ENCODE measurements at regions not wholly inside any gene's neighbourhood (a gene's known extent, or its start where the extent isn't known, plus 50 kb on each side); places are given as distances from the start of the nearest gene placed in this dataset.

DNA sequence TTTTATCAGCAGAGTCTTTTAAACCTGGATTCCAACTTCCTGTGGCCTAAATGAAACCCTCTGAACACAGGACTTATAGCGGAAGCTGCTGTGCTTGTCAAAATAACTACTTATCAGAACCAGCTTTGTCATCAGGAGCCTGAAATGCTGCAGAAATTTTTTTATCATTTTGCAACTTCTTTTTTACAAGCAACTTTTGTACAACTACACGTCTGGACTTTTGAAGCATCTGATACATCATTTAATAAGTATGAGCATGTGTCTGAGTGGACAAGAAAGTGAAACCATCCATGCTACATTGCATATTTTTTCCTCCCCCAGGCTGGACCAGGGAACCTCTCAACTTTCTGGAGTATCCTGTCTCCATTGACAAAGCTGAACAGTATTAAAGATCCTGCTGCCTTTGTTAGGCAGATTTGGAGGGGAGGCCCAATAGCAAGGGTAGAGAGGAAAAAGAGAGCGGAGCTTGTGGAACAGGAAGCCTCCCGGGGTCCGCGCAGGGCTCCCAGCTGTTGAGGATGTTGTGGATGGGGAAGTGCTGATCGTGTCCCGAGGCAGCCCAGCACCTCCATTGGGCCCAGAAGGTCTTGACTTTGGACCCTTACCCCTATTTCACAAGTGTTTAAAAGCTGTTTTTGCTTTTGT lies 196.6 kb downstream of the MSX2 start:
- TF ChIP-seq, protein P1, sequence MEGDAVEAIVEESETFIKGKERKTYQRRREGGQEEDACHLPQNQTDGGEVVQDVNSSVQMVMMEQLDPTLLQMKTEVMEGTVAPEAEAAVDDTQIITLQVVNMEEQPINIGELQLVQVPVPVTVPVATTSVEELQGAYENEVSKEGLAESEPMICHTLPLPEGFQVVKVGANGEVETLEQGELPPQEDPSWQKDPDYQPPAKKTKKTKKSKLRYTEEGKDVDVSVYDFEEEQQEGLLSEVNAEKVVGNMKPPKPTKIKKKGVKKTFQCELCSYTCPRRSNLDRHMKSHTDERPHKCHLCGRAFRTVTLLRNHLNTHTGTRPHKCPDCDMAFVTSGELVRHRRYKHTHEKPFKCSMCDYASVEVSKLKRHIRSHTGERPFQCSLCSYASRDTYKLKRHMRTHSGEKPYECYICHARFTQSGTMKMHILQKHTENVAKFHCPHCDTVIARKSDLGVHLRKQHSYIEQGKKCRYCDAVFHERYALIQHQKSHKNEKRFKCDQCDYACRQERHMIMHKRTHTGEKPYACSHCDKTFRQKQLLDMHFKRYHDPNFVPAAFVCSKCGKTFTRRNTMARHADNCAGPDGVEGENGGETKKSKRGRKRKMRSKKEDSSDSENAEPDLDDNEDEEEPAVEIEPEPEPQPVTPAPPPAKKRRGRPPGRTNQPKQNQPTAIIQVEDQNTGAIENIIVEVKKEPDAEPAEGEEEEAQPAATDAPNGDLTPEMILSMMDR (IDR thresholded peaks at IDR 0.05): no peak
- TF ChIP-seq EP300 (IDR thresholded peaks at IDR 0.05; ENCODE audit: borderline replicate concordance in 1 of 2, low read depth in 1 of 2, low read length in 1 of 2) (no peak), SMC3 (IDR thresholded peaks at IDR 0.05; ENCODE audit: low read depth, low read length) (no peak), POLR2AphosphoS5 (IDR thresholded peaks at IDR 0.05; ENCODE audit: low read depth, low read length) (no peak), SIN3A (IDR thresholded peaks at IDR 0.05; ENCODE audit: borderline replicate concordance, low read depth, low read length) (no peak), ELF1 (IDR thresholded peaks at IDR 0.05) (no peak), RAD21 (IDR thresholded peaks at IDR 0.05; ENCODE audit: low read length) (no peak), NRF1 (IDR thresholded peaks at IDR 0.05; ENCODE audit: low read depth, low read length) (no peak), TAF1 (IDR thresholded peaks at IDR 0.05; ENCODE audit: borderline replicate concordance, low read depth, low read length) (no peak), FOXM1 (IDR thresholded peaks at IDR 0.05; ENCODE audit: low read depth) (no peak), RFX5 (IDR thresholded peaks at IDR 0.05; ENCODE audit: low read length) (no peak), NFIC (IDR thresholded peaks at IDR 0.05; ENCODE audit: borderline replicate concordance) (no peak)
- TF ChIP-seq, protein P2, sequence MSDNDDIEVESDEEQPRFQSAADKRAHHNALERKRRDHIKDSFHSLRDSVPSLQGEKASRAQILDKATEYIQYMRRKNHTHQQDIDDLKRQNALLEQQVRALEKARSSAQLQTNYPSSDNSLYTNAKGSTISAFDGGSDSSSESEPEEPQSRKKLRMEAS (IDR thresholded peaks at IDR 0.05; ENCODE audit: low read depth): no peak

Measured in SK-N-SH (cell line).